GM03348 (cell line): ENCODE measurements at regions not wholly inside any gene's neighbourhood (a gene's known extent, or its start where the extent isn't known, plus 50 kb on each side); places are given as distances from the start of the nearest gene placed in this dataset.
A peak's percentile ranks its signal among the peaks of the same experiment; 100 is the strongest.
"Not testable (repeated sequence)": the region's sequence is repeated elsewhere in the genome, so short reads cannot be mapped to it uniquely, and the experiment has no call there.

Experiments
- DNase-seq: peaks from one replicate; pipeline ENCODE4 v3.0.0; 2012; ENCODE audit warnings: low spot score

- DNase-seq = no peak
Measured at GRCh38 chr4:23084559-23085248, 392.0 kb downstream of the GBA3 start.

GRCh38 chr4:23083391-23083790 lies 390.7 kb downstream of the GBA3 start:
- no peak for DNase-seq

GRCh38 chr4:23080171-23080570 lies 387.4 kb downstream of the GBA3 start:
- DNase-seq = not testable (repeated sequence)

GRCh38 chr4:23070848-23071570 lies 378.3 kb downstream of the GBA3 start:
- DNase-seq = no peak

GRCh38 chr4:23068756-23069155 lies 376.0 kb downstream of the GBA3 start:
- no peak for DNase-seq

- no peak for DNase-seq
Measured at GRCh38 chr4:23068287-23068686, 375.6 kb downstream of the GBA3 start.

GRCh38 chr4:23062188-23062587 lies 369.5 kb downstream of the GBA3 start:
- DNase-seq = no peak

GRCh38 chr4:23061431-23061830 lies 368.7 kb downstream of the GBA3 start:
- DNase-seq = no peak

- peak; percentile 16 for DNase-seq
Measured at GRCh38 chr4:23060776-23061175, 368.0 kb downstream of the GBA3 start.

GRCh38 chr4:23058165-23058776 lies 365.5 kb downstream of the GBA3 start:
- DNase-seq = no peak

- no peak for DNase-seq
Measured at GRCh38 chr4:23041501-23041900, 348.8 kb downstream of the GBA3 start.

GRCh38 chr4:23040539-23040938 lies 347.8 kb downstream of the GBA3 start:
- no peak for DNase-seq

- DNase-seq = no peak
Measured at GRCh38 chr4:23039818-23040217, 347.1 kb downstream of the GBA3 start.

- DNase-seq = no peak
Measured at GRCh38 chr4:23038626-23039491, 346.1 kb downstream of the GBA3 start.

- DNase-seq = no peak
Measured at GRCh38 chr4:23036921-23037495, 344.3 kb downstream of the GBA3 start.

GRCh38 chr4:23036503-23036902 lies 343.8 kb downstream of the GBA3 start:
- DNase-seq = no peak

GRCh38 chr4:23035521-23036056 lies 342.9 kb downstream of the GBA3 start:
- no peak for DNase-seq

- no peak for DNase-seq
Measured at GRCh38 chr4:23034731-23035130, 342.0 kb downstream of the GBA3 start.

GRCh38 chr4:23033796-23034195 lies 341.1 kb downstream of the GBA3 start:
- DNase-seq = peak; percentile 5

- DNase-seq = no peak
Measured at GRCh38 chr4:23028875-23029274, 336.1 kb downstream of the GBA3 start.

- no peak for DNase-seq
Measured at GRCh38 chr4:23023666-23024065, 330.9 kb downstream of the GBA3 start.

- DNase-seq = peak; percentile 9
Measured at GRCh38 chr4:23023121-23023520, 330.4 kb downstream of the GBA3 start.
